HFF-Myc (cell line): ENCODE measurements at regions not wholly inside any gene's neighbourhood (a gene's known extent, or its start where the extent isn't known, plus 50 kb on each side); places are given as distances from the start of the nearest gene placed in this dataset.

Source experiments
- DNase-seq: peaks from one replicate; pipeline ENCODE4 v3.0.0-alpha.2; 2011; ENCODE audit warnings: low read depth; ENCODE audit errors: extremely low read depth
- H3K4me3 ChIP-seq: replicated peaks from 2 replicates; pipeline ENCODE4 v1.5.1; 2011; ENCODE audit warnings: low read depth, mild to moderate bottlenecking, control low read depth, low read length
- CTCF ChIP-seq: IDR thresholded peaks from 2 replicates; pipeline ENCODE4 v1.5.1; 2012; ENCODE audit warnings: mild to moderate bottlenecking, low read depth, low read length, control low read depth; ENCODE audit errors: missing control alignments

- no peak for DNase-seq
- no peak for TF ChIP-seq CTCF
- H3K4me3 ChIP-seq: no peak overlapping the region
Measured at GRCh38 chr2:8279506-8279905, 402.4 kb upstream of the ID2 start.

GRCh38 chr2:8281234-8281633 is 400.6 kb upstream of the ID2 start:
- no peak overlapping the region for H3K4me3 ChIP-seq
- no peak for TF ChIP-seq CTCF
- DNase-seq: no peak

GRCh38 chr2:8281950-8282857 is 399.7 kb upstream of the ID2 start:
- no peak overlapping the region for H3K4me3 ChIP-seq
- no peak for TF ChIP-seq CTCF
- DNase-seq: no peak

DNA sequence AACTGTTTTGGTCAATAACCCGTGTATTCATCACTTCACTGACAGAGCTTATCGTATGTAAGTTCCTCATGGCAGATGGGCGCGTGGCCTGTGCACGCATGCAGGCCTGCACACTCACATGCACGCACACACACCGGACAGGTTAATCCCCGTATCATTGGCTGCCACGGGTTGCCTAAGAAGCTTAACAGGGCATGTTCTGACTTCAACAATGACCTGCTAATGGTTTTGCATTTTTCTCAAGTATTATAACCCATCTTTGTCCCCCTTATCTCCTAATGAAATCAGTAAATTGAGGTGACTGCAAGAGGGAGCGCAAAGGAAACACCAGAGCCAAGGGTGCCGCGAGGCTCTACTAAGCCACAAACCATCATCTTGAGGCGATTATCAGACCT is 399.0 kb upstream of the ID2 start:
- DNase-seq: no peak
- no peak overlapping the region for H3K4me3 ChIP-seq
- TF ChIP-seq CTCF: no peak

DNA sequence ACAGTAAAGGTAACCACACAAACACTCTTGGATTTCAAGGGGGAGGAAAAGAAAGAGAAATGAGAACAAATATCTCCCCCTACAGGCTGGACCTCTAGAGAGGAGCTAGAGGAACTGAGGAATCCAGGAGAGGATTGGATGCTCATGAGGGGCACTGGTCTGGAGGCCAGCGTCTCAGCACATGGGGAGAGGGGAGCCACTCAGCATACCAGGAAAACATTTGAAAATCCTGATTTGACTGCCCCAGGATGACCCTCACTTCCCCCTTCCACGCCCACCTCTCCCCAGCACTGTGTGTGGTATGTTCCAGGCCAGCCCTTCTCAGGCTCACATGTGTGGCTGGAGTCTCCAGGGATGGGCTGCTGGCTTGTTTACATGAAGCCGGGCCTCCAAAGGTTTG is 396.8 kb upstream of the ID2 start:
- DNase-seq: no peak
- no peak overlapping the region for H3K4me3 ChIP-seq
- TF ChIP-seq CTCF: peak; percentile 11

- no peak for TF ChIP-seq CTCF
- no peak overlapping the region for H3K4me3 ChIP-seq
- DNase-seq: no peak
Measured at GRCh38 chr2:8285898-8286297, 396.0 kb upstream of the ID2 start.
